ENCODE measurements at regions not wholly inside any gene's neighbourhood (a gene's known extent, or its start where the extent isn't known, plus 50 kb on each side); places are given as distances from the start of the nearest gene placed in this dataset.

DNA sequence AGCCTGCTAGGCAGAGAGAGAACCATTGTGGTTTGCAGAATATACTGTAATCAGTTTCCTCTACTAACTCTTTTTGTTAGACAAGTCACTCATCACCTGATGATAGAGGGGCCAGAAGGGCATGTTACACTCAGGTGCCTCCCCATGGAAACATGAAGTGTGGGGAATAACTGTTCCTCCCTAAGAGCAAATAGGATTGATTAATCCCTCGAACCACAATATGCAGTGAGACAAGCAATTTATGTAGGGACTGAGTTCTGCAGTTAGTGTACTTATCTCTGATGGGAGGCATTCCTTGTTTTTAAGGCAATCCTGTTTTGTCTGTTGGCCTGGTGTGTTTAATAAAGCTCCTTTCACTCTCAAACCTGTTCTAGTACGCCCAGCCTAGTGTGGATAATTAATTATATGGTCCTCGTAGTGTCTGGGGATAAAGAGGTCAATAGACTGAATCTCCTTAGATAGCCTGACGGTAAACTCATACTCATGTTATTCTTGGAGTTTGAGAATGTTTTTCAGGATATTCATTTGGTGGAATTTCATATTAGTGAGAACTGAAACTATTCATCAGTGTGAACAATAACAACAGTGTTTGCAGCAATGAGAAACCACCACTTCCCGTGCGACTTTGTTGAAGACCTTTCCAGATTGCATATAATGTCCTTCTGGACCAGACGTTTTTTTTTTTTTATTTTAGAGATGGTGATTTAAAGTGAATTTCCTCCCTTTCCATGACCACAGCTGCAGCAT is 344.8 kb upstream of the FZD8 start:
- TF ChIP-seq, protein P1, sequence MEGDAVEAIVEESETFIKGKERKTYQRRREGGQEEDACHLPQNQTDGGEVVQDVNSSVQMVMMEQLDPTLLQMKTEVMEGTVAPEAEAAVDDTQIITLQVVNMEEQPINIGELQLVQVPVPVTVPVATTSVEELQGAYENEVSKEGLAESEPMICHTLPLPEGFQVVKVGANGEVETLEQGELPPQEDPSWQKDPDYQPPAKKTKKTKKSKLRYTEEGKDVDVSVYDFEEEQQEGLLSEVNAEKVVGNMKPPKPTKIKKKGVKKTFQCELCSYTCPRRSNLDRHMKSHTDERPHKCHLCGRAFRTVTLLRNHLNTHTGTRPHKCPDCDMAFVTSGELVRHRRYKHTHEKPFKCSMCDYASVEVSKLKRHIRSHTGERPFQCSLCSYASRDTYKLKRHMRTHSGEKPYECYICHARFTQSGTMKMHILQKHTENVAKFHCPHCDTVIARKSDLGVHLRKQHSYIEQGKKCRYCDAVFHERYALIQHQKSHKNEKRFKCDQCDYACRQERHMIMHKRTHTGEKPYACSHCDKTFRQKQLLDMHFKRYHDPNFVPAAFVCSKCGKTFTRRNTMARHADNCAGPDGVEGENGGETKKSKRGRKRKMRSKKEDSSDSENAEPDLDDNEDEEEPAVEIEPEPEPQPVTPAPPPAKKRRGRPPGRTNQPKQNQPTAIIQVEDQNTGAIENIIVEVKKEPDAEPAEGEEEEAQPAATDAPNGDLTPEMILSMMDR (IDR thresholded peaks at IDR 0.05), result no peak
- TF ChIP-seq POLR2A (IDR thresholded peaks at IDR 0.05), result no peak

All from right lobe of liver (tissue), 4 donors.